Fibroblast of pulmonary artery (primary cell): ENCODE measurements at regions not wholly inside any gene's neighbourhood (a gene's known extent, or its start where the extent isn't known, plus 50 kb on each side); places are given as distances from the start of the nearest gene placed in this dataset.

ENCODE experiments used
- DNase-seq: peaks from one replicate; pipeline ENCODE4 v3.0.0-alpha.2; 2010; ENCODE audit warnings: low read depth
- H3K4me3 ChIP-seq: replicated peaks from 2 replicates; pipeline ENCODE4 v1.5.1; 2011; ENCODE audit warnings: low read depth, mild to moderate bottlenecking, control low read depth, low read length, moderate library complexity
- TF ChIP-seq, protein P1 (sequence below): IDR thresholded peaks from 2 replicates; pipeline ENCODE4 v1.5.1; 2011; ENCODE audit warnings: mild to moderate bottlenecking, control low read depth, low read length, inconsistent platforms; ENCODE audit errors: missing control alignments

DNA sequence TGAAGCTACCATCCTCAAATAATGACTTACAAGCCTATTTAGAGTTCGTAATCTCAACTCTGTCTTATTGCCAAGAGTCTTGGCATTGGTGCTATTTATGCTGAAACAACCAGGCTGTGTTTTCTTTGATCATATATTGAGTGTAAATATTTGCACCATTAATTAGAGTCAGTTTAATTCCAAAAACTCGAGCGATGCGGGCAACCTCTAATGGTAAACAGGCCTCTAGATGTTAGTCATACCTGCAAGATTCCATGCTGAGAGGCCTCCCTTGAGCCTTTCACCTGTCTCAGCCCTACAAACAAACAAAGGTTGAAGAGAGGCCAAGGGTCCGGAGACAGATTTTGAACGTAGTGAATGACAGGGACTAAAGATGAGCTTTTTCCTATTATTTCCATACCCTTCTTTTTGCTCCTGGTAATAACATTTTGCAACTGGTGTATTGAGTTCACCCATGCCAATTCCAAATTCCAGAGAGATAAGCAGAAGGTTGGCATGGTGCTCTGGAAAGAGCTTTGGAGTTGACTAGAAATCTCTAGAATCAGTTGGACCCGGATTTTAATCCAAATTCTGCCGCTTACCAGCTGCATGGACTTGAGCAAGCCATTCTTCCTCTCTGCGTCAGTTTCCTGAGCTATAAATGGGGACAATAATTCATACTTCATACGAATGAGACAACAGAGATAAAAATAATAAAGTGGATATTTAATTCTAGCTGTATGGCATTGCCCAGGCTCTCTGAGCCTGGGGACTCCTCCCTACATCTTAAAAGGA lies 99.1 kb upstream of the ANO1 start:
- TF ChIP-seq, protein P1, sequence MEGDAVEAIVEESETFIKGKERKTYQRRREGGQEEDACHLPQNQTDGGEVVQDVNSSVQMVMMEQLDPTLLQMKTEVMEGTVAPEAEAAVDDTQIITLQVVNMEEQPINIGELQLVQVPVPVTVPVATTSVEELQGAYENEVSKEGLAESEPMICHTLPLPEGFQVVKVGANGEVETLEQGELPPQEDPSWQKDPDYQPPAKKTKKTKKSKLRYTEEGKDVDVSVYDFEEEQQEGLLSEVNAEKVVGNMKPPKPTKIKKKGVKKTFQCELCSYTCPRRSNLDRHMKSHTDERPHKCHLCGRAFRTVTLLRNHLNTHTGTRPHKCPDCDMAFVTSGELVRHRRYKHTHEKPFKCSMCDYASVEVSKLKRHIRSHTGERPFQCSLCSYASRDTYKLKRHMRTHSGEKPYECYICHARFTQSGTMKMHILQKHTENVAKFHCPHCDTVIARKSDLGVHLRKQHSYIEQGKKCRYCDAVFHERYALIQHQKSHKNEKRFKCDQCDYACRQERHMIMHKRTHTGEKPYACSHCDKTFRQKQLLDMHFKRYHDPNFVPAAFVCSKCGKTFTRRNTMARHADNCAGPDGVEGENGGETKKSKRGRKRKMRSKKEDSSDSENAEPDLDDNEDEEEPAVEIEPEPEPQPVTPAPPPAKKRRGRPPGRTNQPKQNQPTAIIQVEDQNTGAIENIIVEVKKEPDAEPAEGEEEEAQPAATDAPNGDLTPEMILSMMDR: no peak
- DNase-seq: no peak
- no peak overlapping the region for H3K4me3 ChIP-seq

DNA sequence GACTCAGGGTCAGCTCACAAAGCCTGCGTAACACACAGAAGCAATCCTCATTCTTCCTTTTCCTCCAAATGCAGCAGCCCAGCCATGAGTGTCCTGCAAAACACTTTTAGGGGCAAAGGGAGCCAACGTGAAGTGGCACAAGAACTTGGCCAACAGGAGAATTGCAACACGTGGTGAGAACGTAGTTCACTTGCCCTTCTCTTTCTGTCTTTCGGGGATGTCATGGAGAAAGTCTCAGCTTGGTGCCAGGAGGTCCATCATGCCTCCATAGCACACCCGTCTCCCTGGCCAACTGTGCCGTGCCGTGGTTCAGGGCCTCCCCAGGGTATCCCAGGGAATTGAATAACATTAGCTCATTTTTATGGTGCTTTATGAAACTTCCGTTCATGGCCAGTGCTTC lies 98.5 kb upstream of the ANO1 start:
- TF ChIP-seq, protein P1: no peak
- no peak overlapping the region for H3K4me3 ChIP-seq
- no peak for DNase-seq

DNA sequence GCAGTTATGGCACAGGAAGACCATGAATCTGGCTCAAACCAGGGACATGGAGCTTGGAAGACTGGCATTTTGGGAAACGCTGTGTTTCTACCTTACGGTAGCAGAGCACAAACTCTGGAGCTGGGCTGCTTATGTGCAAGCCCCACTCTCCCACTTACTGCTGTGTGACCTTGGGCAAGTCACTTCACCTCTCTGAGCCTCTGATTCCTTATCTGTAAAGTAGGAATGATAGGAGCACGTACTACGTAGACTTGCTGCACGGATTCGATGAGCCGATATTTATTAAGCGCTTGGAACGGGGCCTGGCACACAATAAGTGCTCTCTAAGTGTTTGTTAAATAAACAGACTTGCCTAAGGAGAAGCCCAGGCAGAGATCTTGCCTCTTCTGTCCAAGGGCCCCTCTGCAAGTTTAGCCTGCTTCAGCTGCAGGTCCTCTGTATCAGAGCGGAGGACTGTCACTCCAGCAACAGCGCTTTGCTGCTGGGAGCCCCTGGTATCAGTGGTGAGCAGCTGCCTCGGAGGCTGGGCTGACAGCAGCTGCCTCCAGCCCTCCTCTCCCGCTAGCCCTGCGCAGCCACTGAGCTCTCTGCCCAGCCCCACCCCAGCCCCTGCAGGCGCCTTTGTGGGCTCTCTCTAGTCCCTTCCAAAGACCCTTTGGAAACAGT lies 96.9 kb upstream of the ANO1 start:
- H3K4me3 ChIP-seq: no peak overlapping the region
- no peak for DNase-seq
- TF ChIP-seq, protein P1: no peak

DNA sequence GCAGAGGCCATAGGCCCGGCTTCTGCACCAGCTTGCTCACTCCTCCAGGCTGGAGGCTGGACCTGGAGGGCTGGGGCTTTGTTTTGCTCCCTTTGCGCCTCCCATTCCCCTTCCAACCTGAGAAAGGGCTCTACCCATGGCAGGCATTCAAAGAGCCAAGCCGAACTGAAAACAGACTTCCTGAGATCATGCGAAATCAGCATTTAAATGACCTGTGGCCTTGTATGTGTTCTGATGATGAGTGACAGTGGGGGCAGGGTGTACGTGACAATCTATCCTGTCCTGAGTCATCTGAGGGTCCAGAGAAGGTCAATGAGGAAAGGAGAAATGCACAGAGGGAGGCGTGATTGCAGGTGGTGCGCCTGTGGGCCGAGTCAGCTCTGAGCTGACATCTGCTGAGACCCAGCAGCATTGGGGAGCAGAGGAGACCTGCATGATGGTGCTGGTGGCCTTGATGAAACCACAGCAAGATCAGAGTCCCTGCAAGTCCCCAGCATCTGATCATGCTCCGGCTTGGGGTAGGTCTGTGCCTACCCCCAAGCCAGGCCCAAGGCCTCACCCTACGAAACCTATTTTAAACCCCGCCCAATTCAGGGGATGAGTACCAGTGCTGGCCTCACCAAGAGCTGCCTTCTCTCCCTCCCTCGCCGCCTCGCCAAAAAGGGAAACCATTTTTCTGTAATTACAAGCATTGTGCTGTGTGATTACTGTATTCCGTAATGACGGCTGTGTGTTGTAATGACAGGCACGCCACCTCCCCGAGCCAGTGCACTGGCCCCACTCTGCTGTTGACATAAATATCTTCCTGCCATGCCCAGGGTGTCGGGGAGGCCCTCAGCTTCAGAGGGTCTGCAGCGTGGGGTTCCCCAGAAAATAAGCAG lies 95.2 kb upstream of the ANO1 start:
- H3K4me3 ChIP-seq: no peak overlapping the region
- TF ChIP-seq, protein P1: no peak
- DNase-seq: no peak

DNA sequence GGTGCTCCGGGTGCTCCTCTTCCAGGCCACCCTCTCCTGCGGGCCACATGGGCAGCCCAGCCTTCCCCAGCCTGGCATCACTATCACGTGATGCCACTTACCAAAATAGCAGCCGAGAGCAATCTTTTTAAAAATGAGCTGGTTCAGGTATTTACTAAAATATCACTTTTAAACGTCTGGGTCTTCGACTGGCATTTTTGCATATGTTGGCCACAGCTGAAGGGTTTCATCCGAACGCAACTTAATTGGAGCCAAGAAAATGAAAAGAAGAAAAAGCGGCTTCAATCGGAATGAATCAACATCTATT lies 94.6 kb upstream of the ANO1 start:
- DNase-seq: no peak
- TF ChIP-seq, protein P1: no peak
- H3K4me3 ChIP-seq: no peak overlapping the region

DNA sequence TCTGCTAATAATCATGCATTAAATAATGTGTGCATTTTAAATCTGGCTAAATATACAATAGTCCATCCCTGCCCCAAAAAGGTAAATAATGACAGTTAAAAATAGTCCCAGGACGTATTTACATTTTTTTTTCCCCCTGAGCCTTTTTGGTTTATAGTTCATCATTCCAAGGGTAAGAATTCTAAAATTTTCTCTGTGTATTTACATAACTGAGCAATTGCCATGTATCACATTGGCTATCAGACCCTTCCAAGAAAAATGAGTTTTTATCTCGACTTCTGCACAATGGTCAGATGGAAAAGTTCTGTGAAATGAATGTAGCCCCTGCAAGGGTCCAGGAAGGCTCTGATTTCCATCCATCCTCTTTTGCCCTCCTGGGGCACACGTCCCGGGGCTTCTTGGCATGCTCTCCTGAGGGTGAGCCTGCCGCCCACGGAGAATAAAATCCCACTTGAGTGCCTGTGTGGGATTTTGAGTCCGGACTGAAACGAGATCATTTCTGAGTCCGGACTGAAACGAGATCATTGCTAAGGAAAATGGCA lies 94.1 kb upstream of the ANO1 start:
- no peak overlapping the region for H3K4me3 ChIP-seq
- DNase-seq: no peak
- TF ChIP-seq, protein P1: no peak
